ENCODE measurements at regions not wholly inside any gene's neighbourhood (a gene's known extent, or its start where the extent isn't known, plus 50 kb on each side); places are given as distances from the start of the nearest gene placed in this dataset.
"Not testable (repeated sequence)": the region's sequence is repeated elsewhere in the genome, so short reads cannot be mapped to it uniquely, and the experiment has no call there.

- Mint-ChIP-seq H3K27ac (no peak overlapping the region), H3K27me3 (no peaks in the 10 kb centered on the region), H3K4me1 (no peaks in the 10 kb centered on the region), H3K36me3 (no peaks in the 10 kb centered on the region), H3K9me3 (peaks cover 8% of the 10 kb centered on the region), H3K4me3 (no peak overlapping the region)
- no peak for DNase-seq
Measured at GRCh38 chr5:67855523-67855922, 360.0 kb upstream of the PIK3R1 start.

DNA sequence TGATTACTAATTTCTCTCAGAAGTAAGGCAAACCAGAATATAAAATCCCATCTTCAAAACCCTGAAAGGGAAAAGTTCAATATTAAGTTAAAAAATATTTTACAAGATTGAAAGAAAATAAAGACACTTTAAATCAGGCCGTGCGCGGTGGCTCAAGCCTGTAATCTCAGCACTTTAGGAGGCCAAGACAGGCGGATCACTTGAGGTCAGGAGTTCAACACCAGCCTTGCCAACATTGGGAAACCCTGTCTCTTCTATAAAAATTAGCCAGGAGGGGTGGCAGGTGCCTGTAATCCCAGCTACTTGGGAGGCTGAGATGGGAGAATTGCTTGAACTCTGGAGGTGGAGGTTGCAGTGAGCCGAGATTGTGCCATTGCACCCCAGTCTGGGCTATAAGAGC, 364.6 kb upstream of the PIK3R1 start:
- not testable (repeated sequence) for H3K27ac Mint-ChIP-seq, H3K36me3 Mint-ChIP-seq, H3K4me3 Mint-ChIP-seq, DNase-seq, H3K4me1 Mint-ChIP-seq, H3K27me3 Mint-ChIP-seq, H3K9me3 Mint-ChIP-seq

DNA sequence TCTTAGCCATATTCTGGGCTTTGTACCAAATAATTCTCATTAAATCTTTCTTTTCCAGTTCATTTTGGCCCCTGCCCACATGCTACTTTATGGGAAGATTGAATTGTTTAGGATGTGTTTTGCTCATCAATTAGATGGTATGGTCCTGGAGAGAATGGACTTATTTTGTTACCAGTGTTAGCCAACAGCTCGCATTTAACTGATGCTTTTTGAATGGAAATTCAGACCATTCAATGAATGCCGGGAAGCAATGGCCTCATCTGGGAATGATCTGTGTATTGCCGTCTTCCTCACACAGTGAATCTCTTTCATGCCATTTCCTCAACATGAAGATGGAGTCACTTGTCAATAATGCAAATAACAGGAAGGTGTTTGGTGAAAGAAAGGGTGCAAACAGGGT, 370.6 kb upstream of the PIK3R1 start:
- Mint-ChIP-seq H3K27ac (no peak overlapping the region), H3K9me3 (no peaks in the 10 kb centered on the region), H3K36me3 (no peaks in the 10 kb centered on the region), H3K27me3 (peaks cover 19% of the 10 kb centered on the region), H3K4me1 (no peaks in the 10 kb centered on the region), H3K4me3 (no peak overlapping the region)
- no peak for DNase-seq

- Mint-ChIP-seq H3K27ac (no peak overlapping the region), H3K4me3 (no peak overlapping the region), H3K36me3 (no peaks in the 10 kb centered on the region), H3K27me3 (peaks cover 19% of the 10 kb centered on the region), H3K4me1 (no peaks in the 10 kb centered on the region), H3K9me3 (no peaks in the 10 kb centered on the region)
- DNase-seq = no peak
Measured at GRCh38 chr5:67842806-67843205, 372.8 kb upstream of the PIK3R1 start.

- not testable (repeated sequence) for H3K27me3 Mint-ChIP-seq, H3K9me3 Mint-ChIP-seq, H3K4me3 Mint-ChIP-seq, H3K36me3 Mint-ChIP-seq, DNase-seq, H3K4me1 Mint-ChIP-seq, H3K27ac Mint-ChIP-seq
Measured at GRCh38 chr5:67837225-67837624, 378.3 kb upstream of the PIK3R1 start.

DNA sequence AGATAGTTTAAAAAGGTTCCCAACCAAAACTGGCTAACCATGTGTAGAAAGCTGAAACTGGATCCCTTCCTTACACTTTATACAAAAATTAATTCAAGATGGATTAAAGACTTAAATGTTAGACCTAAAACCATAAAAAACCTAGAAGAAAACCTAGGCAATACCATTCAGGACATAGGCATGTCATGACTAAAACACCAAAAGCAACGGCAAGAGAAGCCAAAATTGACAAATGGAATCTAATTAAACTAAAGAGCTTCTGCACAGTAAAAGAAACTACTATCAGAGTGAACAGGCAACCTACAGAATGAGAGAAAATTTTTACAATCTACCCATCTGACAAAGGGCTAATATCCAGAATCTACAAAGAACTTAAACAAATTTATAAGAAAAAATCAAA, 379.1 kb upstream of the PIK3R1 start:
- H3K27ac Mint-ChIP-seq, H3K9me3 Mint-ChIP-seq, H3K36me3 Mint-ChIP-seq, H3K4me1 Mint-ChIP-seq, DNase-seq, H3K4me3 Mint-ChIP-seq, H3K27me3 Mint-ChIP-seq: not testable (repeated sequence)

DNA sequence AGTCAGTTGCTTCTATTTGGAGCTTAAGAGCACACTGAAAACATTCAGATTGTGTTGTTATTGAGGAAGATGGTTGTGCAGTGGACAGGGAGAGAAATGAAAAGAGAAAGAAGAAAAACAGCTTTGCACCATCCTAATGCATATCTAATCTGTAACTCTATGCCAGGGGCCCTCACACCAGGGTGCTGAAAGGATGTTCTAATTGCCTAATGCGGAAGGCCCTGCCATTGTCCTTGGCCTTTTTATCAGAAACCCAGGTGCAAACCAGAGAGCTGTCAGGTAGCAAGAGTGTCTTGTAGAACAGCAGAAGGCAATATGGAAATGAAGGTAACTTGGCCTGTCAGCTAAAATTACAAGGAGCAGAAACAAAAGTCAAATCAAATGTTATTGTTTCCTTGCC, 384.5 kb upstream of the PIK3R1 start:
- DNase-seq = no peak
- no peaks in the 10 kb centered on the region for H3K4me1 Mint-ChIP-seq
- H3K9me3 Mint-ChIP-seq = no peaks in the 10 kb centered on the region

DNA sequence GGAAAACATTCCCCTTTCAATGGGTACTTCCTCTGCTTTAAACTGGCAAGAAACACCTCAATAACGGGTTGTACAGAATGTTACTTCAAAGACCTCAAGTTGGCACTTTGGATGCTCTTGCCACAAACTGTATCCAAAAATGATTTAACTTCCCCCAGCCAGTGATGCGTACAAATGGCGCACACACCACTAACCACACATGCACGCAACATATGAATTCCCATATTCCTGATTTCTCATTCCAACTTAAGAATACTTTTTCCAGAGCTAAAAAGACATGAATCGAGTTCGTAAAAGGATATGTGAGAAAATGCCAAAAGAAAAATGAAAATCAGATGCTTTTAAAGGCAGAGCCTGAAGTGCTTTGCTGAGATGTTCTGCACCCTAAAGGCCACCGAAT, 388.0 kb upstream of the PIK3R1 start:
- Mint-ChIP-seq H3K4me3 (no peak overlapping the region), H3K9me3 (peaks cover 1% of the 10 kb centered on the region), H3K36me3 (no peaks in the 10 kb centered on the region), H3K4me1 (no peaks in the 10 kb centered on the region), H3K27me3 (no peaks in the 10 kb centered on the region), H3K27ac (no peak overlapping the region)
- no peak for DNase-seq

More for the DNA sequence above, 384.5 kb upstream of the PIK3R1 start:
- H3K36me3 Mint-ChIP-seq = no peaks in the 10 kb centered on the region
- peaks cover 7% of the 10 kb centered on the region for H3K27me3 Mint-ChIP-seq
- no peak overlapping the region for H3K4me3 Mint-ChIP-seq
- H3K27ac Mint-ChIP-seq = no peak overlapping the region

GRCh38 chr5:67824852-67825251, 390.7 kb upstream of the PIK3R1 start:
- H3K27ac Mint-ChIP-seq = no peak overlapping the region
- peaks cover 2% of the 10 kb centered on the region for H3K9me3 Mint-ChIP-seq
- no peaks in the 10 kb centered on the region for H3K36me3 Mint-ChIP-seq
- no peak overlapping the region for H3K4me3 Mint-ChIP-seq
- H3K27me3 Mint-ChIP-seq = no peaks in the 10 kb centered on the region
- no peak for DNase-seq
- no peaks in the 10 kb centered on the region for H3K4me1 Mint-ChIP-seq

DNA sequence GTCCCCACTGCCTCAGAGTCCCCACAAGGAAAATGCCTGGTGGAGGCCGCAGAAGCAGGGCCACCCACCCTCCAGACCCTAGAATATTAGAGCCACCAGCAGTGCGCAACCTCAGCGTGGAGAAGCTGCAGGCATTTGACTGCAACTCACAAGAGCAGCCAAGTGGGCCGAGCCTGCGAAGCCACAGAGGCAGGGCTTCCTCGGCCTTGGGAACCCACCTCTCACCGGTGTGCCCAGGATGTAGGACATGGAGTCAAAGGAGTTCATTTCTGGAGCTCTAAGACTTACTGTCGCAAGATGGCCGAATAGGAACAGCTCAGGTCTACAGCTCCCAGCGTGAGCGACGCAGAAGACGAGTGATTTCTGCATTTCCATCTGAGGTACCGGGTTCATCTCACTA, 397.9 kb upstream of the PIK3R1 start:
- Mint-ChIP-seq H3K4me3 (no peak overlapping the region), H3K4me1 (no peaks in the 10 kb centered on the region), H3K36me3 (no peaks in the 10 kb centered on the region), H3K9me3 (peaks cover 1% of the 10 kb centered on the region), H3K27ac (no peak overlapping the region), H3K27me3 (no peaks in the 10 kb centered on the region)
- DNase-seq = no peak

DNA sequence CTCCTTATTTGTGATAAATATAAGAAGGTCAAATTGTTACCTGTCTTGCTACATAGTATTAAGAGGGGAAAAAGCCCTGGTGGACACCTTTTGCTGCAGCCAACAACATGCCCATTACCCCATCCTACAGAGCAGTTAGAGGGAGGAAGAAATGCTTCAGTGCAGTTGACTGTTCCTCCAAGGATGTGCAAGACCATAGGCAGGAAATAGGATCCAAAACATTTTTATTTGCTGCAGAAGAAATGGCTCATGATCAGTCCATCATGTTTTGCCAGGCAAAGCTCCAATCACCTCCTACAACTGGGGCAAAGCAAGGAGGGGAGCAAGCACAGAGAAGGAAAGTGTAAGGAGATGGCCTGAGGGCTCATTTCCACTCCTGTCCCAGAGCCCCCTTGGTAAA, 399.1 kb upstream of the PIK3R1 start:
- Mint-ChIP-seq H3K4me1 (no peaks in the 10 kb centered on the region), H3K9me3 (no peaks in the 10 kb centered on the region), H3K4me3 (no peak overlapping the region), H3K36me3 (no peaks in the 10 kb centered on the region), H3K27me3 (peaks cover 4% of the 10 kb centered on the region), H3K27ac (no peak overlapping the region)
- DNase-seq = no peak

DNA sequence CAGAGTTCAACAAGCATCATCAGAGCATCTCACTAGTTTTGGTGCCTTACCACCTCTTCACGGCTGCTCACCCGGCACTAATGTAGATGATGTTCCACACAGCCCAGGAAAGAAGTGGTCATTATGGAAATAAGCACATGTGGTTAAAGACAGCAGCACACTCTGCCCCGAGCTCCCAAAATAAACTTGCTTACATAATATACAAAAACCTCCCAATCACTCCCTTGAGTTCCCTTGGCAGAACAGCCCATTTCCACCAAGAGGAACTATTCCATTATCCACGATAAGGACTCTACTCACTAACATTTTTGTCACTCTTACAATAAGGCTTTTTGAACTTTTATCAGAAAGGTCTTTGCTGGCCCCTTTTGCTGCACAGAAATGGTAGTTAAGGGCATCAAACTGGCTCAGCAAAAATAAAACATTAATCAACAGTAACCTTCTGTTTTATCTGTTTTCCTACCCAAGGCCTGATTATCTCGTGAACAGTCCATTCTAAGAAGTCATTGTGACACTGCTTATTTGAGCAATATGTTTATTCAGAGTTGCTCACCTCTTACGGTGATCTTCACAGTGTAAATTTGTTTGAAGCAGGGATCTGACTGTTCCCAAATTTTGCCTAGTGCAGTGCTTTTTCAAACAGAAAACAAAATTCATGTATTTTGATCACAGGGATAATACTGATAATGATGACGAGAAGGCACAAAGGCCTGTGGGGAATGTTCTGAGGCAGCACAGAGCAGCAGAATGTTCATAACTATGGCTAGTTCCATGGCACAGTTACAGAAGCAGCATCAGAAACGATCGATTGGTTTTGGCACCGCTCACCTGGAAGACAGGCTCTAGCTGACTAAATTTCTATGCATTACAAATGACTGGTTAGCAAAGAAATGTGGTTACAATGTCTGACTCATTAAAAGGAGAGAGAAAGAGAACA, 399.8 kb upstream of the PIK3R1 start:
- no peaks in the 10 kb centered on the region for H3K9me3 Mint-ChIP-seq
- H3K36me3 Mint-ChIP-seq = no peaks in the 10 kb centered on the region
- H3K27me3 Mint-ChIP-seq = peaks cover 4% of the 10 kb centered on the region
- no peak for DNase-seq
- no peaks in the 10 kb centered on the region for H3K4me1 Mint-ChIP-seq
- no peak overlapping the region for H3K4me3 Mint-ChIP-seq
- no peak overlapping the region for H3K27ac Mint-ChIP-seq

- DNase-seq = no peak
- Mint-ChIP-seq H3K27ac (no peak overlapping the region), H3K4me1 (peaks cover 3% of the 10 kb centered on the region)
Measured at GRCh38 chr5:67814569-67815311, 400.8 kb upstream of the PIK3R1 start.

GRCh38 chr5:67813877-67814539, 401.5 kb upstream of the PIK3R1 start:
- Mint-ChIP-seq H3K27me3 (peaks cover 4% of the 10 kb centered on the region), H3K27ac (no peak overlapping the region), H3K4me1 (peaks cover 4% of the 10 kb centered on the region), H3K4me3 (no peak overlapping the region), H3K9me3 (no peaks in the 10 kb centered on the region), H3K36me3 (no peaks in the 10 kb centered on the region)
- DNase-seq = no peak

More at GRCh38 chr5:67814569-67815311, 400.8 kb upstream of the PIK3R1 start:
- H3K27me3 Mint-ChIP-seq = peaks cover 4% of the 10 kb centered on the region
- no peaks in the 10 kb centered on the region for H3K9me3 Mint-ChIP-seq
- no peak overlapping the region for H3K4me3 Mint-ChIP-seq
- H3K36me3 Mint-ChIP-seq = no peaks in the 10 kb centered on the region

DNA sequence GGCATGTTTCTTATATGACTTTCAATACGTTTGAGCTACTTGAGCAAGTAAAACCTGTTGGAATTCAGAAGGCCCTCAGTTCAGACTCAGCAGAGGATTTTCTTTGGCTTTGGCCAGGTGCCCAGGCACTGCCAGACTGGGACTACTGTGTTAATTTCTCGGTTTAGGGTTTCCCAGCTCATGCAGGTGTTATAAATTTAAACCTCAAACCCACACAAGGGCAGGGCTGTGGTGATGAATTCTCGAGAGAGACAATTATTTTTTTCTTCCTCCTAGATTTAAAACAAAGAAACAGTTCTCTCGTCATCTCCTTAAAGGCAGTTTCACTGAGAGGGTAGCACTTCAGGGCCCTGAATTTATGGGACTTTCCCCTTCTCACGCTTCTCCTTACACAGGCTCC, 406.0 kb upstream of the PIK3R1 start:
- DNase-seq = no peak
- peaks cover 10% of the 10 kb centered on the region for H3K4me1 Mint-ChIP-seq
- H3K36me3 Mint-ChIP-seq = no peaks in the 10 kb centered on the region
- no peak overlapping the region for H3K4me3 Mint-ChIP-seq
- no peaks in the 10 kb centered on the region for H3K9me3 Mint-ChIP-seq
- no peak overlapping the region for H3K27ac Mint-ChIP-seq
- H3K27me3 Mint-ChIP-seq = peaks cover 4% of the 10 kb centered on the region
